HUES48 (cell line): ENCODE measurements at regions not wholly inside any gene's neighbourhood (a gene's known extent, or its start where the extent isn't known, plus 50 kb on each side); places are given as distances from the start of the nearest gene placed in this dataset.

Experiments
- H3K27ac ChIP-seq: one replicate; pipeline ENCODE4 v1.7.0; 2013; ENCODE audit warnings: low read depth, low read length, inconsistent platforms
- H3K27me3 ChIP-seq: 2 replicates; pipeline ENCODE4 v1.6.1; 2013; ENCODE audit warnings: mild to moderate bottlenecking, low read length; ENCODE audit not compliant: control insufficient read depth, insufficient read depth
- H3K36me3 ChIP-seq: 2 replicates; pipeline ENCODE4 v1.6.1; 2013; ENCODE audit warnings: low read length; ENCODE audit not compliant: control insufficient read depth, insufficient read depth
- H3K4me1 ChIP-seq: 2 replicates; pipeline ENCODE4 v1.6.1; 2013; ENCODE audit warnings: mild to moderate bottlenecking, low read length; ENCODE audit not compliant: control insufficient read depth, insufficient read depth
- H3K4me3 ChIP-seq: 2 replicates; pipeline ENCODE4 v1.5.1; 2013; ENCODE audit warnings: mild to moderate bottlenecking, low read depth, low read length
- H3K9ac ChIP-seq: 2 replicates; pipeline ENCODE4 v1.6.1; 2013; ENCODE audit warnings: mild to moderate bottlenecking, low read depth, low read length, moderate library complexity
- H3K9me3 ChIP-seq: 2 replicates; pipeline ENCODE4 v1.6.1; 2013; ENCODE audit warnings: low read length; ENCODE audit not compliant: control insufficient read depth, insufficient read depth

DNA sequence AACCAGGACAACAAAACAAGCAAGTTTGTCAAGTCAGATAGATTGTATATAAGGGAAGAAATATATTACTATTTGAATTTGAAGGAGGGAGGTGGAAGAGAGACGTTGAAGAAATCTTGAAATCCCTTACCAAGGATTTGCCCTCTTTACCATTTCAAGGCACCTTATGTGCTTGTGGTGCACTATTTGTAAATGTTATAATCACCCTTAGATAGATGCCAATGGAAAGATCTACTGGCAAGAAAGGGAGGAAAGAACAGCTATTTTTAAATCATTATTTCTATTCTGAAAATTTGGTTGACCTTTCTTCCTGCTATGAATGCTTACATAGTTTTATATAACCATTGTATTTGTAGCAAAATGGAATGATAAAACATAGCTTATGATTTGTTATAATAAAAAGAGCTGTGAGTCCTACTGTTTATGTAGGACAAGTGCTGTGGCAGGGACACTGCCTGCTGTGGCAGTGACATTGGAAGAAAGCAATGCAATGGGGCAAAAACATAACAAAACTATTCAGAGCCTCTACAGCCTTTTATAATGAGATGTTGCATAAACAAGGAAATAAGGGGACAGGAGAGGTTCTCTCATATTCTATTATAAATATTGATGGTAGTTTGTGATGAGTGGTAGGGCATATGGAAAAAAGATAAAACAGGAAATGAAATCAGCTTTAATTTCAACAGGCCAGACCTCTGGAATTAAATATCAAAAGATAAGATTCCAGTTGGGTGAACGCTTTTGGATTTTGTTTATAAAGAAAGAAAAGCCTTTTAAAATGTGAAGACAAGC is 1145.2 kb upstream of the GJE1 start:
- Histone ChIP-seq H3K9ac (no peak overlapping the region), H3K27ac (no peak overlapping the region), H3K9me3 (no peaks in the 10 kb centered on the region), H3K4me1 (no peaks in the 10 kb centered on the region), H3K4me3 (no peak overlapping the region), H3K27me3 (no peaks in the 10 kb centered on the region), H3K36me3 (no peaks in the 10 kb centered on the region)

DNA sequence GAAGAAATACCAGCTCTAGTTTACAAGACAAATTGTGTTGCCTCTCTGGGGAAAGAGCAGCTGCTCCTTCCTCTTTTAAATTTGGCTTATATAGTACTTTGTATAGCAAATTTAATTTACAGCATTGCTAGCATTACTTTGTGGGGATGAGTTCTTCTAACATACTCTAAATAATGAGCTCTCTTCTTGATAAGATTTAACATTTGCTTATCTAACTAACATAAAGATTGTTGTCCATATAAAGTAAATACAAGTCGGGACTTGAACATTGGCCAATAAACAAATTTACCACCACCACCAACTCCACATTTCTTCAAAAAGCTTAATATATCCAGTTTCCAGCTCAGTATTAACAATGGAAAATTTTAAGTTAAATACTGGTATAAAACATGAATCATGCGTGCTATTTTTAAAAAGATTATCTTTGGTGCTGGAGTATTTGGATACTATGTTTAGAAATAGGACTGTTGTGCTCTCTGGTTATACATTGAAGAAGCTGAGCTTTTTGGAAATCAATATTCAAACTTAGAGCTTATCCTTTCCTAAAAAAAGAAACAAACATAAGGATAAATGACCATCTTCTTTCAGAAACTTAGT is 1146.9 kb upstream of the GJE1 start:
- no peak overlapping the region for H3K27ac ChIP-seq

DNA sequence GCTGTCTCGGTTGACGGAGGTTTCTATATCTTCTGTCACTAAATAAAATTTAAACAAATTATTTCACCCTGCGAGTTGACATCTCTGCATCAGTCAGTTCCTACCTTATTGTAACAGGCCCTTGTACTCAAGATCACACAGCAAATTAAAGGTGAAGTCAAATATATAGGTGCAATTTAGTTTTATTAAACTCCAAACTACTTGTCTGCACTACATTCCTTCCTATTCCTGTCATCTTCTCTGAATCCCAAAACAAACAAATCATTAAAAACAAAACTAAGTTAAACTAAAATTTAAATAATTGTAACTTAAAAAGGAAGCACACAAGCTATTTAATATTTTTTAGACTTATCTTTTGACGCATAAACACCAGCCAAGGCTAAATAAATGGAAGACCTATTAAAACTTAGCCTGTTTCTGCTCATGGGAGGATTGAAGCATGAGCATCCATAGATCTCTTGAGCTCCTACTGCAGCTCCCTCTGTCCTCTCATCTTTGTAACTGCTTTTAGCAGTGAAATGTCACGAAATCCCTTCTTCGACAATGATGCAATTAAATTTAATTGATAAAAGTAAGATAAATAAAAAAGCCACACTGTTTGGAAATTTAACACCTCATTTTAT is 1152.3 kb upstream of the GJE1 start:
- no peak overlapping the region for H3K27ac ChIP-seq
- H3K9me3 ChIP-seq: no peaks in the 10 kb centered on the region
- no peaks in the 10 kb centered on the region for H3K27me3 ChIP-seq
- H3K4me3 ChIP-seq: no peak overlapping the region
- no peak overlapping the region for H3K9ac ChIP-seq
- no peaks in the 10 kb centered on the region for H3K36me3 ChIP-seq
- H3K4me1 ChIP-seq: no peaks in the 10 kb centered on the region

More for the DNA sequence above, 1146.9 kb upstream of the GJE1 start:
- Histone ChIP-seq H3K36me3 (no peaks in the 10 kb centered on the region), H3K9me3 (no peaks in the 10 kb centered on the region), H3K9ac (no peak overlapping the region), H3K27me3 (no peaks in the 10 kb centered on the region), H3K4me1 (no peaks in the 10 kb centered on the region), H3K4me3 (no peak overlapping the region)

DNA sequence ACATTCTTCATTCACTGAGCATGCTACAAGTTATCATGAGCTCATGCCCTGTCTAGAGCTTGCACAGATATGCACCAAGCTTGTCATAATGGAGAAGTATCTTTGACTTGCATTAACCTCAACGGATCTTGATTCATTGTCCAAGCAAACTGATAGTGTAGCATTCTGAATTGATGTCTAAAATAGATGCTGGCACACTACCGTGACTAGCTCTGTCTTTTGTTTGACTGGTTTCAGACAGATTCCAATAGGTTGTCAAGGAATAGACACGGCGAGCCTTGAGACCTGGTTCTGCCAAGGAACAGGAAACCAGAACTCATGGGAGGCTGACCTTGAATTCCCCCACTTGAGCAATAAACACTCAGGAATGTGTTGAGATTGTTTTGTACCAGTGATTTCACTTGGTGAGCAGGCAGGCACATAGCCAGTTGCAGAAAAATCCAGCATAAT is 1153.1 kb upstream of the GJE1 start:
- Histone ChIP-seq H3K27ac (no peak overlapping the region), H3K4me1 (no peaks in the 10 kb centered on the region), H3K4me3 (no peak overlapping the region), H3K9me3 (no peaks in the 10 kb centered on the region), H3K9ac (no peak overlapping the region), H3K27me3 (no peaks in the 10 kb centered on the region), H3K36me3 (no peaks in the 10 kb centered on the region)

DNA sequence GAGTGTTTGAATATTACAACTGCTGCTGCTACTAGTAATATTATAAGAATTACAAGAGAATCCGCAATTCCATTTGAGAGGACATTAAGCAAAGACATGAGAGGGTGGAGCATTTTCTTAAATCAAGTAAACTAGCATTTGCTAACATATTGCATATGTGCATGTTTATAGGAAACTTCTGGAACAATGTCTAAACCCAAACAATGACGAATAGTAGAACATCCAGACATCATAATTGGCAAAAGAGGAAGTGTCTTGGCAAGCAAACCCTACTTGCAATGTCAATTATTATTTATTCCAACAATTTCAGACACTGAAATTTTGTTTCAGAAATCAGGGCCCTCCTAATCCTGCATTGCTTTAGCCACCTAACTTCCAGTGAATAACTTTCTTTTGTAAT is 1155.3 kb upstream of the GJE1 start:
- Histone ChIP-seq H3K27me3 (no peaks in the 10 kb centered on the region), H3K9ac (no peak overlapping the region), H3K9me3 (no peaks in the 10 kb centered on the region), H3K4me1 (no peaks in the 10 kb centered on the region), H3K4me3 (no peak overlapping the region), H3K36me3 (no peaks in the 10 kb centered on the region), H3K27ac (no peak overlapping the region)

DNA sequence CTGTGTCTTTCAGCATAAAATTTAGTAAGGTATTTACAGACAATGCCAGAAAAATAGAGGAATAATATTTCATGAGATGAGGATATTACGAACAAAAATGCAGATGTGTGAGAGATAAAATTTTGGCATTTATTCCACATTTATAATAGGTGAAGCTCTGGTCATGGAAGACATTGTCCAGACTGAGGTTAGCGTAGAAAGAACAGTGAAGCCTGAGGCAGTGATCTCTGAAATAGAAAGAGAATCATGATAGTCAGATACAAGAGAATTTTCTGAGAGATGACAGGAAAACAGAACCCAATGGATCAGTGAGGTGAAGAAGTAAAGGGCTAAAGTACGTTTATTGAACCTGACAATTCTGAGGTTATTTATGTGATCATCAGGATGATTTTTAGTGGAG is 1155.9 kb upstream of the GJE1 start:
- H3K27me3 ChIP-seq: no peaks in the 10 kb centered on the region
- no peaks in the 10 kb centered on the region for H3K36me3 ChIP-seq
- no peaks in the 10 kb centered on the region; the same call in 1 of the 2 replicates for H3K9me3 ChIP-seq
- no peaks in the 10 kb centered on the region for H3K4me1 ChIP-seq
- no peak overlapping the region for H3K27ac ChIP-seq
- H3K4me3 ChIP-seq: no peak overlapping the region
- H3K9ac ChIP-seq: no peak overlapping the region

DNA sequence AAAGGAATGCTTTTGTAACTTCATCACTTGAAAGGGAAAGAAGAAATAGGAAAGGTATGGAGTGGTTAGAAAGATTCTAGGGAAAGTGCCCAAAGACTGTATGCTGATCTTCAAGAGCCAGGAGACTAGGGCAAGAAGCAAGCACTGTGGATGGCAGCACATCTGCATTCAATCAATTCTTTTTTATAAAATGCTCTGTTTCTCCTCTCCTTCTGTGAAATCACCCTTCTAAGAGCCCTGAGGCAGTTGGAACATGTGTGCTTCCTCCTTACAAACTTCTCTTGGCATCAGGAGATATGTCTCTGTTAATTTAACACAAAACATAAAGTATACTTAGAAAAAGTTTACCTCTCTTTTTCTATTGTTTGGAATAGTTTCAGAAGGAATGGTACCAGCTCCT is 1162.2 kb upstream of the GJE1 start:
- no peak overlapping the region for H3K4me3 ChIP-seq
- no peak overlapping the region for H3K27ac ChIP-seq
- H3K9ac ChIP-seq: no peak overlapping the region
- H3K36me3 ChIP-seq: no peaks in the 10 kb centered on the region
- no peaks in the 10 kb centered on the region; the same call in 1 of the 2 replicates for H3K9me3 ChIP-seq
- no peaks in the 10 kb centered on the region for H3K27me3 ChIP-seq
- no peaks in the 10 kb centered on the region for H3K4me1 ChIP-seq

DNA sequence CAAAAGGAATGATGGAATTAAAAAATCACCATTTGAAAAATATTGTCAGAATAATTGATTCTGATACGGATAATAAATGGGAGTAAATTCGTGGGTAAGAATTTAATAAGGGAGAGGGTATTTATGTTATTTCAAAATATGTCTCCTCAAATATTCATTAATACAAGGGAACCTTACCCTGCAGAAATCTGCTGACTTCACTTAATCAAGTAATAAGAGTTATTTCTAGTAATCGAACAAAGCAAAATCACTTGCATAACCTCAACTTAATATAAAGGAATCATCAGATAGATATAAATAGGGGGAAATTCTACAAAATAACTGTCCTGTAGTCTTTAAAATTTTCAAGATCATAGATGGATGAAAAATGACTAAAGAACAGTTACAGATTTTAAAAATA is 1164.7 kb upstream of the GJE1 start:
- H3K36me3 ChIP-seq: no peaks in the 10 kb centered on the region
- no peak overlapping the region for H3K4me3 ChIP-seq
- no peaks in the 10 kb centered on the region for H3K4me1 ChIP-seq
- no peaks in the 10 kb centered on the region; the same call in 1 of the 2 replicates for H3K9me3 ChIP-seq
- no peak overlapping the region for H3K27ac ChIP-seq
- no peak overlapping the region for H3K9ac ChIP-seq
- no peaks in the 10 kb centered on the region for H3K27me3 ChIP-seq

DNA sequence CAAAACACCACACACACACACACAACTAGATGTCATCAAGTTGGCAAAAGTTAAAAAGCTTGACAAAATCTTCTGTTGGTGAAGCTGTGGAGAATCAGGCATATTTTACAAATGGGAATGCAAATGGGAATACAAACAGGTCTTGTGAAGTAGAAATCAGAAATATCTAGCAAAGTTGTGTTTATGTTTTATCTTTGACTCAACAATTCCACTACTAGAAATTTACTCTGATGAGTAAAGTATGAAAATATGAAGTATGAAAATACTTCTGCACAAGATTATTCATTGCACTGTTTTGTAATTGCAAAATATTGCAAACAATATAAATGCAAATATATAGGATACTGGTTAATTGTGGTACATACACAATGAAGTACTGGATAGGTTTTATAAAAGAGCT is 1166.0 kb upstream of the GJE1 start:
- Histone ChIP-seq H3K9me3 (no peaks in the 10 kb centered on the region), H3K9ac (no peak overlapping the region), H3K36me3 (no peaks in the 10 kb centered on the region), H3K27ac (no peak overlapping the region), H3K4me1 (no peaks in the 10 kb centered on the region), H3K27me3 (no peaks in the 10 kb centered on the region), H3K4me3 (no peak overlapping the region)

DNA sequence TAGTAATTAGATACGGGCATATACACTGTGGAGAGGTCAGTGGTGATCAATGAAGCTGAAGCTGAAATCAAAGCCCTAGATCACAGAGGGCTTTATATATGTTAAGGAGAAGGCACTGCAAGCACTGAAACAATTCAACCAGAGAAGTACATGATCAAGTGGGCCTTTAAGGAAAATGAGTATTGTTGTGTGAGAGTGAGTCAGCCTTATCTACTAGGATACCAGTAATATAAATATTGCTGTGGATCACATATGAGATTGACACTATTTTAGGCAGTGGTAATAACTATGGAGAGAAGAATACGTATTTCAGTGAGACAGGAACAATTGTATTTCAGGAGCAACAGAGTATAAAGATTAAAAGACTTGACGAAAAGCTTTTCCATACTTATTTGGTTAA is 1172.2 kb upstream of the GJE1 start:
- Histone ChIP-seq H3K27me3 (no peaks in the 10 kb centered on the region), H3K36me3 (no peaks in the 10 kb centered on the region), H3K4me1 (no peaks in the 10 kb centered on the region), H3K27ac (no peak overlapping the region), H3K9me3 (no peaks in the 10 kb centered on the region), H3K4me3 (no peak overlapping the region), H3K9ac (no peak overlapping the region)

DNA sequence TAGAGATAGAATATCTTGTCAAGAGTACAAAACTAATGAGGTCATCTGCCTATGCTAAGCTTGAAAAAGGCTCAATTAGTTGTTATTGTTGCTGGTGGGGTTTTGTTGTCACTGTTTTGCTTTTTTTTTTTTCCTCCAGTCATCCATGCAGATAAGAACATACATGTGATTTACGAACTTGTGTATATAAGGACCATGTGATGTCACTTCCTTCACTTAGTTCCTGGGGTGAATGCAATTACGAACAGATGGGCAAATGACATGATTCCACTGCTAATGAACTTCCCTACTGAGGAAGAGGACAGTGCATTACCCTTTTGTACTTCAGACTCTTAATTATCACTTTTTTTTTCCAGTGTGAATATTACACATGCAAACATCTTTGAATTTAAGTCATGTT is 1175.3 kb upstream of the GJE1 start:
- Histone ChIP-seq H3K4me1 (no peaks in the 10 kb centered on the region), H3K9me3 (no peaks in the 10 kb centered on the region), H3K4me3 (no peak overlapping the region), H3K27me3 (no peaks in the 10 kb centered on the region), H3K36me3 (no peaks in the 10 kb centered on the region), H3K27ac (no peak overlapping the region), H3K9ac (no peak overlapping the region)
